WERI-Rb-1 (cell line): ENCODE measurements at regions not wholly inside any gene's neighbourhood (a gene's known extent, or its start where the extent isn't known, plus 50 kb on each side); places are given as distances from the start of the nearest gene placed in this dataset.
A peak's percentile ranks its signal among the peaks of the same experiment; 100 is the strongest.
"Not testable (repeated sequence)": the region's sequence is repeated elsewhere in the genome, so short reads cannot be mapped to it uniquely, and the experiment has no call there.

ENCODE experiments used
- DNase-seq: peaks from one replicate; pipeline ENCODE4 v3.0.0-alpha.2; 2020
- H3K27ac ChIP-seq: fragments of 250-450 bp; sonication (Bioruptor Pico); 2 replicates; pipeline ENCODE4 v1.5.1; 2020; ENCODE audit warnings: mild to moderate bottlenecking, moderate library complexity
- H3K27me3 ChIP-seq: fragments of 250-450 bp; sonication (Bioruptor Pico); 2 replicates; pipeline ENCODE4 v1.5.1; 2021; ENCODE audit warnings: mild to moderate bottlenecking, low read depth, moderate library complexity; ENCODE audit not compliant: insufficient read depth, severe bottlenecking
- H3K36me3 ChIP-seq: fragments of 250-450 bp; sonication (Bioruptor Pico); 2 replicates; pipeline ENCODE4 v1.5.1; 2020; ENCODE audit warnings: mild to moderate bottlenecking, moderate library complexity
- H3K4me3 ChIP-seq: 2 replicates; pipeline ENCODE4 v1.5.1; 2011; ENCODE audit warnings: low read depth, mild to moderate bottlenecking, control low read depth, low read length
- H3K9me3 ChIP-seq: fragments of 250-450 bp; sonication (Bioruptor Pico); 2 replicates; pipeline ENCODE4 v1.5.1; 2021; ENCODE audit warnings: mild to moderate bottlenecking, moderate library complexity; ENCODE audit not compliant: severe bottlenecking
- TF ChIP-seq, protein P1 (sequence below): IDR thresholded peaks from 2 replicates; pipeline ENCODE4 v1.5.1; 2011; ENCODE audit warnings: low read depth, mild to moderate bottlenecking, control low read depth, inconsistent platforms, low read length

DNA sequence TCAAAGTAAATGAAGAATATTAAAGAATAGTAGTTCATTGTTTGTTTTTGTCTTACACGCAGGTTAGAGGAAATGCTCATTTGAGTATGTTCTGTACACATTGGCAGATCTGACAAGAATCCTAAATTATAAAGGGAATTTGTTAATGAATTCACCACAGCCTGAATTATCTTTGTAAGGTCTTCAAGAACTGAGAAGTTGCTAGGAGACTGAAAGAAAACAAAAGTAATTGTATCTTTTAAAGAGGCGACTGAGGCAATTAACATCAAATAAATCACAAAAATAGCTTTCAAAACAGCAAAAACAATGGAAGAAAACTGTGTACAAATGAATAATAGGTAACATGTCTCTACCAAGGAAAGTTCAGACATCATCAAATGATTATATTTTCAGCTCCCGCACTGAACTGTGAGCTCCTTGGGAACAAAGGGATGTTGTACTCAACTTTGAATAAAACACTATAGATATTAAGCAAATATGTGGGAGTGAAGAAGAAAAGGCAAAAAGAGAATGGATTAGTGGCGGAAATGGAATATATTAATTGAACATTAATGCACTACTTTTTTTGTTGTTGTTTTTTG, 51.7 kb upstream of the ATIC start:
- no peak overlapping the region for H3K4me3 ChIP-seq
- no peak overlapping the region for H3K27ac ChIP-seq
- TF ChIP-seq, protein P1, sequence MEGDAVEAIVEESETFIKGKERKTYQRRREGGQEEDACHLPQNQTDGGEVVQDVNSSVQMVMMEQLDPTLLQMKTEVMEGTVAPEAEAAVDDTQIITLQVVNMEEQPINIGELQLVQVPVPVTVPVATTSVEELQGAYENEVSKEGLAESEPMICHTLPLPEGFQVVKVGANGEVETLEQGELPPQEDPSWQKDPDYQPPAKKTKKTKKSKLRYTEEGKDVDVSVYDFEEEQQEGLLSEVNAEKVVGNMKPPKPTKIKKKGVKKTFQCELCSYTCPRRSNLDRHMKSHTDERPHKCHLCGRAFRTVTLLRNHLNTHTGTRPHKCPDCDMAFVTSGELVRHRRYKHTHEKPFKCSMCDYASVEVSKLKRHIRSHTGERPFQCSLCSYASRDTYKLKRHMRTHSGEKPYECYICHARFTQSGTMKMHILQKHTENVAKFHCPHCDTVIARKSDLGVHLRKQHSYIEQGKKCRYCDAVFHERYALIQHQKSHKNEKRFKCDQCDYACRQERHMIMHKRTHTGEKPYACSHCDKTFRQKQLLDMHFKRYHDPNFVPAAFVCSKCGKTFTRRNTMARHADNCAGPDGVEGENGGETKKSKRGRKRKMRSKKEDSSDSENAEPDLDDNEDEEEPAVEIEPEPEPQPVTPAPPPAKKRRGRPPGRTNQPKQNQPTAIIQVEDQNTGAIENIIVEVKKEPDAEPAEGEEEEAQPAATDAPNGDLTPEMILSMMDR, result no peak
- no peaks in the 10 kb centered on the region for H3K36me3 ChIP-seq
- no peaks in the 10 kb centered on the region for H3K9me3 ChIP-seq
- no peaks in the 10 kb centered on the region for H3K27me3 ChIP-seq
- no peak for DNase-seq

DNA sequence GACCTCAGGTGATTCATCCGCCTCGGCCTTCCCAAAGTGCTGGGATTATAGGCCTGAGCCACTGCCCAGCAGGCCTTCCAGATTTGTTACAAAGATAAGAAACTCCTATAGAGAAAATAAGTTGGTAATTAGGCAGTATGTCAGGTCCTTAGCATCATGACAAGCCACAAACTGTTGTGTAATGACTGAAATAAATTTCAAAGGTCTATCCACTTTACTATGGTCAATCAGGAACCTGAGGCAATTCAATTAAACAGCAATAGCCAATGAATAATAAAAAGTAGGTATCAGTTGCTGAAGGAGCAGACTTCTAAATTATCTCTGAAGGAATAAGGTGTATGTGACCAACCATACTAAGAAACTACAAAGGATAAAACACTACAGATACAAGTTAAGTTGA, 62.4 kb upstream of the ATIC start:
- Histone ChIP-seq H3K9me3 (no peaks in the 10 kb centered on the region), H3K27me3 (no peaks in the 10 kb centered on the region), H3K36me3 (no peaks in the 10 kb centered on the region), H3K27ac (no peak overlapping the region), H3K4me3 (no peak overlapping the region)
- TF ChIP-seq, protein P1, result no peak
- no peak for DNase-seq

DNA sequence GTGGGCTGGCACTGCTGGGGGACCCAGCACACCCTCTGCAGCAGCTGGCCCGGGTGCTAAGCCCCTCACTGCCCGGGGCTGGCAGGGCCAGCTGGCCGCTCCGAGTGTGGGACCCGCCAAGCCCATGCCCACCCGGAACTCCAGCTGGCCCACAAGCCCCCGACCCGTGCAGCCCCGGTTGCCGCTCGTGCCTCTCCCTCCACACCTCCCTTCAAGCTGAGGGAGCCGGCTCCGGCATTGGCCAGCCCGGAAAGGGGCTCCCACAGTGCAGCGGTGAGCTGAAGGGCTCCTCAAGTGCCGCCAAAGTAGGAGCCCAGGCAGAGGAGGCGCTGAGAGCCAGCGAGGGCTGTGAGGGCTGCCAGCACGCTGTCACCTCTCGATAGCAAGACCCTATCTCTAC, 65.9 kb upstream of the ATIC start:
- not testable (repeated sequence) for H3K36me3 ChIP-seq, H3K27ac ChIP-seq, DNase-seq, H3K9me3 ChIP-seq, H3K4me3 ChIP-seq, H3K27me3 ChIP-seq

DNA sequence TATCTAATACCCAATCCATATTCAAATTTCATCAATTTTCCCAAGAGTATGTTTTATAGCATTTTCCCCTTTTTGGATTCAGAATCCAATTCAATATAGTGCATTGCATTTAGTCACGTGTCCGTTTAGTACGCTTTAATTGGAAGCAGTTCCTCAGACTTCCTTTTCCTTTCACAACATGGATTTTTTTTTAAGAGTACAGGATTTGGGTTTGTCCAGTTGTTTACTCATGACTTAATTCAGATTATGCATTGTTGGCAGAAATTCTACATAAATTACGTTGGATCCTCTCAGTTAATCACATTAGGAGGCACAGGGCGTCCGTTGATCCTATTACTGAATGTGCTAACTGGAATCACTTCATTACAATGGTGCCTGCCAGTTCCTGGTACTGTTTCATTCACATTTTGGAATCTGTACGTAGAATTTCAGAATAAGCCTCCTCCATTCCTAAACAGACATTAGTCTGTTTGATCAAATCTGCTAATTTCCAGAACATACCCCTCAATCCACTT, 70.0 kb upstream of the ATIC start:
- DNase-seq, result peak; percentile 28
- no peak overlapping the region for H3K27ac ChIP-seq
- TF ChIP-seq, protein P1, result no peak

DNA sequence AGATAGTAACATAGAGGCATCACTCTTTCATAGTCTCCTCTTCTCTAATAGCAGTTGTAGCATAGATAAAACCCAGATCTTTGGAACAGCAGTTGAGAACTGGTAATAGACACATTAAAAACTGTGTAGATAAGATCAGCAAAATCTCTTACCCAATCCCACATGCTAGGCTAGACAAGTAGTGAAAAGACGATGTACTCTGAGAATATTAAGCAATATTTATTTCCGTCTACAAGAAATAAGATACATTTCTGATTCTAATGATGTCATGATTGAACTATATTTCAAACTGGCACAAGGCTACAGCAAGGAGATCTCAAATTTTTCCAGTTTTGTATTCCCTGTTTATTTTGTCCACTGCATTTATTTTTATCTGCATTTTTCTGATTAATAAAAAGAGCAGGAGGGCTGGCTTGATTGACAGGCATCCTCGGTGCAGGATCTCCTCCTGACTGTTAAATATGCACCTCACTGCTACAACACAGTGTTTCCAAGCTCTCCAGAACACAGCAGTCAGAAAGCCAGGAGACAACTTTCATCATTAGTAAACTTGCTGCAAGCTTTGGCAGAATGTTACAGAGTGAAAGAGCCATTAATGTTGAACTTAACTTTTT, 73.3 kb upstream of the ATIC start:
- Histone ChIP-seq H3K27me3 (no peaks in the 10 kb centered on the region), H3K4me3 (no peak overlapping the region), H3K9me3 (no peaks in the 10 kb centered on the region), H3K27ac (no peak overlapping the region), H3K36me3 (no peaks in the 10 kb centered on the region)
- DNase-seq, result no peak
- TF ChIP-seq, protein P1, result no peak

More for the DNA sequence above, 70.0 kb upstream of the ATIC start:
- Histone ChIP-seq H3K36me3 (no peaks in the 10 kb centered on the region), H3K4me3 (no peak overlapping the region), H3K27me3 (no peaks in the 10 kb centered on the region), H3K9me3 (no peaks in the 10 kb centered on the region)

DNA sequence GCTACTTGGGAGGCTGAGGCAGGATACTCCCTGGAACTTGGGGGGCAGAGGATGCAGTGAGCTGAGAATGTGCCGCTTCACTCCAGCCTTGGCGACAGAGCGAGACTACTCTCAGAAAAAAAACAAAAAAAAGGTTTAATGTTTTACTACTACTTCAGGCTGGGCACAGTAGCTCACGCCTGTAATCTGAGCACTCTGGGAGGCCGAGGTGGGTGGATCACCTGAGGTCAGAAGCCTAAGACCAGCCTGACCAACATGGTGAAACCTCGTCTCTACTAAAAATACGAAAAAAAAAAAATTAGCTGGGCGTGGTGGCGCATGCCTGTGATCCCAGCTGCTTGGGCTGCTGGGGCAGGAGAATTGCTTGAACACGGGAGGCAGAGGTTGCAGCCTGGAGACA, 75.7 kb upstream of the ATIC start:
- Histone ChIP-seq H3K27ac (no peak overlapping the region), H3K27me3 (no peaks in the 10 kb centered on the region), H3K9me3 (no peaks in the 10 kb centered on the region), H3K36me3 (no peaks in the 10 kb centered on the region), H3K4me3 (no peak overlapping the region)
- TF ChIP-seq, protein P1, result no peak
- DNase-seq, result no peak

- DNase-seq, H3K4me3 ChIP-seq: not testable (repeated sequence)
Observed at GRCh38 chr2:215220221-215220620, 81.8 kb upstream of the ABCA12 start.

More at GRCh38 chr2:215220221-215220620, 81.8 kb upstream of the ABCA12 start:
- not testable (repeated sequence) for H3K36me3 ChIP-seq, H3K27me3 ChIP-seq, H3K27ac ChIP-seq, H3K9me3 ChIP-seq
